Calu3 (cell line): ENCODE measurements at regions not wholly inside any gene's neighbourhood (a gene's known extent, or its start where the extent isn't known, plus 50 kb on each side); places are given as distances from the start of the nearest gene placed in this dataset.

Source experiments
- BruUV-seq: library from RNA; stranded (reverse); fragments of 400-500 nt; replicated peaks from 2 replicates; lab custom pipeline; 2021; lab: Mats Ljungman, UMichigan
- CTCF ChIA-PET: fragments of 300-600 bp; sonication (Branson Sonifier 250); formaldehyde crosslinking; loops from one replicate; lab custom pipeline; 2022; ENCODE audit warnings: antibody characterized with exemption; lab: Charles Lee
- DNase-seq: peaks from one replicate; pipeline ENCODE4 v3.0.0; 2022
- H3K27ac Mint-ChIP-seq: one replicate; pipeline ENCODE4 v1.8.0; 2022; ENCODE audit warnings: mixed read lengths; ENCODE audit not compliant: unreplicated experiment
- H3K27me3 Mint-ChIP-seq: one replicate; pipeline ENCODE4 v1.8.0; 2022; ENCODE audit warnings: mixed read lengths; ENCODE audit not compliant: unreplicated experiment
- H3K36me3 Mint-ChIP-seq: one replicate; pipeline ENCODE4 v1.8.0; 2022; ENCODE audit warnings: mild to moderate bottlenecking, moderate library complexity, mixed read lengths; ENCODE audit not compliant: insufficient read depth, unreplicated experiment
- H3K4me1 Mint-ChIP-seq: one replicate; pipeline ENCODE4 v1.8.0; 2022; ENCODE audit warnings: mild to moderate bottlenecking, low read depth, mixed read lengths; ENCODE audit not compliant: unreplicated experiment
- H3K4me3 Mint-ChIP-seq: one replicate; pipeline ENCODE4 v1.8.0; 2022; ENCODE audit warnings: mild to moderate bottlenecking, low read depth, moderate library complexity, mixed read lengths; ENCODE audit not compliant: unreplicated experiment
- H3K9me3 Mint-ChIP-seq: one replicate; pipeline ENCODE4 v1.8.0; 2022; ENCODE audit warnings: low read depth, mixed read lengths; ENCODE audit not compliant: unreplicated experiment
- CTCF ChIP-seq: fragments of 200-600 bp; IDR thresholded peaks from one replicate; pipeline ENCODE4 v1.8.0; 2022; ENCODE audit warnings: antibody characterized with exemption; ENCODE audit not compliant: unreplicated experiment
- intact Hi-C: fragments of 100-400 bp; cut with micrococcal nuclease; formaldehyde crosslinking; loops from one replicate; pipeline ENCODE4 v1.10.0; 2022; ENCODE audit not compliant: unreplicated experiment

- Mint-ChIP-seq H3K36me3 (no peaks in the 10 kb centered on the region), H3K27me3 (peaks cover 61% of the 10 kb centered on the region), H3K9me3 (no peaks in the 10 kb centered on the region), H3K4me1 (no peaks in the 10 kb centered on the region), H3K27ac (no peak overlapping the region), H3K4me3 (no peak overlapping the region)
- BruUV-seq, result no TSS peak
- CTCF ChIA-PET, result no interaction called here
- intact Hi-C loops, result no loop called here
- DNase-seq, result no peak
- no peak for TF ChIP-seq CTCF
These were observed 51.8 kb upstream of the GALNT10 start for GRCh38 chr5:154138701-154139100.

- CTCF ChIA-PET, result no interaction called here
- H3K27ac Mint-ChIP-seq, result no peak overlapping the region
- H3K27me3 Mint-ChIP-seq, result peaks cover 65% of the 10 kb centered on the region
- H3K9me3 Mint-ChIP-seq, result no peaks in the 10 kb centered on the region
- H3K36me3 Mint-ChIP-seq, result no peaks in the 10 kb centered on the region
- no peak for TF ChIP-seq CTCF
- no peak overlapping the region for H3K4me3 Mint-ChIP-seq
- intact Hi-C loops, result no loop called here
- no peaks in the 10 kb centered on the region for H3K4me1 Mint-ChIP-seq
- no peak for DNase-seq
- no TSS peak for BruUV-seq
These were observed 50.2 kb upstream of the GALNT10 start for GRCh38 chr5:154140381-154140780.
